ENCODE measurements at regions not wholly inside any gene's neighbourhood (a gene's known extent, or its start where the extent isn't known, plus 50 kb on each side); places are given as distances from the start of the nearest gene placed in this dataset.
A peak's percentile ranks its signal among the peaks of the same experiment; 100 is the strongest.

DNA sequence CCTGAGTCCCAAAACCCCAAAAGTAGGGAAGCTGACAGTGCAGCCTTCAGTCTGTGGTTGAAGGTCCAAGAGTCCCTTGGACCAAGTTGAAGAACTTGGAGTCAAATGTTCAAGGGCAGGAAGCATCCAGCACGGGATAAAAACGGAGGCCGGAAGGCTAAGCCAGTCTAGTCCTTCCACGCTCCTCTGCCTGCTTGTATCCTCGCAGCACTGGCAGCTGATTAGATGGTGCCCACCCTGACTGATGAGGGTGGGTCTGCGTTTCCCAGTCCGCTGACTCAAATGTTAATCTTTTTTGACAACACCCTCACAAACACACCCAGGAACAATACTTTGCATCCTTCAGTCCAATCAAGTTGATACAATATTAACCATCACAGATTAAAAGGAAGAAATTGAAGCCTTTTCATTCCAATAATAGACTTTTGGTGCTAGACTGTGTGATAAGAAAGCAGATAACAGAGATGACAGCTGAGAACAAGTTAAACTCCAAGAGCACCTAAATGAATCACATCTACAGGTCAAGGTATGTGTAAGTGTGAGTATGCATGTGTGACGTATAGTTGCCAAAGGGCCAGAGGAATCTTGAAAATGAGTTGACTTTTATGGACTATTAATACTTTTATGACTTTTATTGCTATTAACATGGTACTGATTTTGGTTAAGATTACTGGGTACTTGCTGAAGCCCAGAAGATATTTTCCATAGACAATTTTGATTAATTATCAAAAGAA is 933.5 kb upstream of the SOX9 start:
- ChIA-PET POLR2A (ENCODE audit: unreplicated experiment) (no interaction called here), CTCF (no interaction called here)
- Histone ChIP-seq H3K4me3 (no peak overlapping the region), H3K9me2 (ENCODE audit: insufficient read depth) (no peaks in the 10 kb centered on the region), H3K36me3 (ENCODE audit: low read depth) (no peaks in the 10 kb centered on the region), H2AFZ (no peak overlapping the region), H3K9me3 (ENCODE audit: insufficient read depth, low read depth) (peaks cover 3% of the 10 kb centered on the region), H3K79me2 (ENCODE audit: low read depth) (no peaks in the 10 kb centered on the region), H4K20me1 (ENCODE audit: insufficient read depth) (no peaks in the 10 kb centered on the region), H3K4me1 (replicated peaks; ENCODE audit: insufficient read depth) (peaks cover 25% of the 10 kb centered on the region), H3K27ac (peak overlapping the region; percentile 95), H3K27me3 (ENCODE audit: insufficient read depth, low read depth) (no peaks in the 10 kb centered on the region), H3K4me2 (no peak overlapping the region), H3F3A (ENCODE audit: insufficient read depth, low read depth) (peaks cover 26% of the 10 kb centered on the region)
- DNase-seq, result no peak
- BruUV-seq (replicated peaks), result no TSS peak
- TF ChIP-seq, protein P1, sequence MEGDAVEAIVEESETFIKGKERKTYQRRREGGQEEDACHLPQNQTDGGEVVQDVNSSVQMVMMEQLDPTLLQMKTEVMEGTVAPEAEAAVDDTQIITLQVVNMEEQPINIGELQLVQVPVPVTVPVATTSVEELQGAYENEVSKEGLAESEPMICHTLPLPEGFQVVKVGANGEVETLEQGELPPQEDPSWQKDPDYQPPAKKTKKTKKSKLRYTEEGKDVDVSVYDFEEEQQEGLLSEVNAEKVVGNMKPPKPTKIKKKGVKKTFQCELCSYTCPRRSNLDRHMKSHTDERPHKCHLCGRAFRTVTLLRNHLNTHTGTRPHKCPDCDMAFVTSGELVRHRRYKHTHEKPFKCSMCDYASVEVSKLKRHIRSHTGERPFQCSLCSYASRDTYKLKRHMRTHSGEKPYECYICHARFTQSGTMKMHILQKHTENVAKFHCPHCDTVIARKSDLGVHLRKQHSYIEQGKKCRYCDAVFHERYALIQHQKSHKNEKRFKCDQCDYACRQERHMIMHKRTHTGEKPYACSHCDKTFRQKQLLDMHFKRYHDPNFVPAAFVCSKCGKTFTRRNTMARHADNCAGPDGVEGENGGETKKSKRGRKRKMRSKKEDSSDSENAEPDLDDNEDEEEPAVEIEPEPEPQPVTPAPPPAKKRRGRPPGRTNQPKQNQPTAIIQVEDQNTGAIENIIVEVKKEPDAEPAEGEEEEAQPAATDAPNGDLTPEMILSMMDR (conservative IDR thresholded peaks at IDR 0.05), result no peak
- no peak for TF ChIP-seq EZH2 (IDR thresholded peaks at IDR 0.05; ENCODE audit: low read depth)
- intact Hi-C loops (cut with micrococcal nuclease; ENCODE audit: unreplicated experiment), result no loop called here

DNA sequence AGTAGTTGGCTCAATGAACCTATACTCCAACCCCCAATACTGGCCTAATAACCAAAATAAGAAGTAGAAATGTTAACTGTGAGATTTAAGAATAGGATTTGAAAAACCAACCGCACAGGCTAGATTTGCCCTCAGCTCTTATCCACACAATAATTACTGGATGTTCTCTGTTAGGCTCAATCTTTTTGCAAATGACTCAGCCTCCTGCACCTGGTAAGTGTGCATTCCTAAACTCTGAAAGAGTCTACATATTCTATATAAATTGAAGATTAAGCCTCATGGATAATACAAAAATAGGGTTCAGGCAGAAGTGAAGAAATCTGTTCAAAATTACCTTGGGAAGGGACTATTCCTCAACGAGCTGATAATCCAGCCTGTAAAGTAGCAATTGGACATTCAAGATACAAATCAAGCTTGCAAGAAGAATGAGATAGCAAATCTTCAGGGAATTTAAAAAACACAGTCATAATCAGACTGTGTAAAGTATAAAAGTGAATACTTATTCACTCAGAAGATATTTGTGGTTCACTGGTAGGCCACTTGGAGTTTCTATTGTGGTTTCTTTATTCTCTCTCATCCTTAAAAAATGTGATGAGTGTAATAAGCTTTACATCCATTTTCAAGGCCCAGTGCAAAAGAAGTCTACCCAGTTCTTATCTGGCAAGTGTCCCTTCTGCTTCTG is 931.9 kb upstream of the SOX9 start:
- no peaks in the 10 kb centered on the region for H3K27me3 ChIP-seq (ENCODE audit: insufficient read depth, low read depth)
- intact Hi-C loops (cut with micrococcal nuclease; ENCODE audit: unreplicated experiment), result loop anchor here (2.0 kb wide), 3 partner anchors 70 to 444 kb away; no protein-coding TSS in a partner anchor
- H3F3A ChIP-seq (ENCODE audit: insufficient read depth, low read depth), result peaks cover 26% of the 10 kb centered on the region
- ChIA-PET CTCF (interaction anchor here (0.6 kb wide), 1 partner anchor 1351 kb away, joined by 3 read pairs; no protein-coding TSS in a partner anchor), POLR2A (ENCODE audit: unreplicated experiment) (interaction anchor here (0.6 kb wide), 1 partner anchor 386 kb away, joined by 3 read pairs; no protein-coding TSS in a partner anchor)
- peak overlapping the region; percentile 58; the same call in 1 of the 2 replicates for H2AFZ ChIP-seq
- H3K4me2 ChIP-seq, result peak overlapping the region; percentile 55
- H3K79me2 ChIP-seq (ENCODE audit: low read depth), result no peaks in the 10 kb centered on the region
- H3K9me2 ChIP-seq (ENCODE audit: insufficient read depth), result no peaks in the 10 kb centered on the region
- BruUV-seq (replicated peaks), result no TSS peak
- TF ChIP-seq, protein P1 (conservative IDR thresholded peaks at IDR 0.05), result no peak
- no peak for TF ChIP-seq EZH2 (IDR thresholded peaks at IDR 0.05; ENCODE audit: low read depth)
- H3K4me1 ChIP-seq (replicated peaks; ENCODE audit: insufficient read depth), result peaks cover 25% of the 10 kb centered on the region
- peaks cover 3% of the 10 kb centered on the region for H3K9me3 ChIP-seq (ENCODE audit: insufficient read depth, low read depth)
- H3K36me3 ChIP-seq (ENCODE audit: low read depth), result no peaks in the 10 kb centered on the region
- peak overlapping the region; percentile 24; the same call in 1 of the 2 replicates for H3K4me3 ChIP-seq
- no peaks in the 10 kb centered on the region for H4K20me1 ChIP-seq (ENCODE audit: insufficient read depth)
- DNase-seq, result peak; percentile 20 to 91
- peak overlapping the region; percentile 95 for H3K27ac ChIP-seq

DNA sequence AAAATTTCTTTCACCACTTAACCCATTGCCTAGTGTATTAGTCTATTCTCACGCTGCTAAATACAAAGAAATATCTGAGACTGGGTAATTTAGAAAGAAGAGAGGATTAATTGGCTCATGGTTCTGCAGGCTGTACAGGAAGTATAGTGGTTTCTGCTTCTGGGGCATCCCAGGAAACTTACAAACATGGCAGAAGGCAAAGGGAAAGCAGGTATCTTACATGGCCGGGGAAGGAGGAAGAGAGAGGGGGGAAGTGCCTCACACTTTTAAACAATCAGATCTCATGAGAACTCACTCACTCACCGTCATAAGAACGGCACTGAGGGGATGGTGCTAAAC is 931.4 kb upstream of the SOX9 start:
- Histone ChIP-seq H2AFZ (no peak overlapping the region), H3K9me2 (ENCODE audit: insufficient read depth) (no peaks in the 10 kb centered on the region), H3K4me3 (no peak overlapping the region), H4K20me1 (ENCODE audit: insufficient read depth) (no peaks in the 10 kb centered on the region), H3K79me2 (ENCODE audit: low read depth) (no peaks in the 10 kb centered on the region), H3F3A (ENCODE audit: insufficient read depth, low read depth) (peaks cover 26% of the 10 kb centered on the region), H3K27me3 (ENCODE audit: insufficient read depth, low read depth) (no peaks in the 10 kb centered on the region), H3K4me2 (peak overlapping the region; percentile 55), H3K9me3 (ENCODE audit: insufficient read depth, low read depth) (peaks cover 3% of the 10 kb centered on the region), H3K4me1 (replicated peaks; ENCODE audit: insufficient read depth) (peaks cover 25% of the 10 kb centered on the region), H3K36me3 (ENCODE audit: low read depth) (no peaks in the 10 kb centered on the region), H3K27ac (peak overlapping the region; percentile 95)
- TSS peak; percentile 71 for BruUV-seq (replicated peaks)
- CTCF ChIA-PET, result interaction anchor here (0.6 kb wide), 1 partner anchor 1350 kb away, joined by 3 read pairs; no protein-coding TSS in a partner anchor
- TF ChIP-seq, protein P1 (conservative IDR thresholded peaks at IDR 0.05), result no peak
- no peak for TF ChIP-seq EZH2 (IDR thresholded peaks at IDR 0.05; ENCODE audit: low read depth)
- POLR2A ChIA-PET (ENCODE audit: unreplicated experiment), result interaction anchor here (0.6 kb wide), 1 partner anchor 385 kb away, joined by 3 read pairs; no protein-coding TSS in a partner anchor
- intact Hi-C loops (cut with micrococcal nuclease; ENCODE audit: unreplicated experiment), result loop anchor here (2.0 kb wide), 3 partner anchors 71 to 443 kb away; no protein-coding TSS in a partner anchor
- DNase-seq, result peak in 1 of 2 experiments; percentile 11

All from PC-9 (cell line).